ENCODE measurements at regions not wholly inside any gene's neighbourhood (a gene's known extent, or its start where the extent isn't known, plus 50 kb on each side); places are given as distances from the start of the nearest gene placed in this dataset.

- H3K9me3 Mint-ChIP-seq: no peaks in the 10 kb centered on the region
- H3K4me3 Mint-ChIP-seq: no peak overlapping the region
- H3K36me3 Mint-ChIP-seq (ENCODE audit: low read depth): no peaks in the 10 kb centered on the region
- H3K27me3 Mint-ChIP-seq (ENCODE audit: low read depth): no peaks in the 10 kb centered on the region
- H3K27ac Mint-ChIP-seq (ENCODE audit: unreplicated experiment): no peak overlapping the region
- TF ChIP-seq CTCF (conservative IDR thresholded peaks at IDR 0.05): no peak
- no peak for DNase-seq (ENCODE audit: low read depth, low spot score)
- H3K4me1 Mint-ChIP-seq: no peaks in the 10 kb centered on the region
Observed at GRCh38 chr6:98593676-98594075, 240.7 kb upstream of the POU3F2 start.

- Mint-ChIP-seq H3K27me3 (ENCODE audit: low read depth) (no peaks in the 10 kb centered on the region), H3K27ac (ENCODE audit: unreplicated experiment) (peak overlapping the region; percentile 17), H3K9me3 (peaks cover 2% of the 10 kb centered on the region), H3K4me1 (peaks cover 14% of the 10 kb centered on the region), H3K36me3 (ENCODE audit: low read depth) (no peaks in the 10 kb centered on the region), H3K4me3 (no peak overlapping the region)
- no peak for DNase-seq (ENCODE audit: low read depth, low spot score)
- TF ChIP-seq CTCF (conservative IDR thresholded peaks at IDR 0.05): no peak
Observed at GRCh38 chr6:98601716-98602115, 232.7 kb upstream of the POU3F2 start.

- H3K27me3 Mint-ChIP-seq (ENCODE audit: low read depth): no peaks in the 10 kb centered on the region
- H3K4me3 Mint-ChIP-seq: no peak overlapping the region
- peaks cover 13% of the 10 kb centered on the region for H3K9me3 Mint-ChIP-seq
- no peak overlapping the region for H3K27ac Mint-ChIP-seq (ENCODE audit: unreplicated experiment)
- peaks cover 9% of the 10 kb centered on the region for H3K36me3 Mint-ChIP-seq (ENCODE audit: low read depth)
- no peak for TF ChIP-seq CTCF (conservative IDR thresholded peaks at IDR 0.05)
- no peak for DNase-seq (ENCODE audit: low read depth, low spot score)
- peaks cover 13% of the 10 kb centered on the region for H3K4me1 Mint-ChIP-seq
Observed at GRCh38 chr6:98605705-98606104, 228.7 kb upstream of the POU3F2 start.

DNA sequence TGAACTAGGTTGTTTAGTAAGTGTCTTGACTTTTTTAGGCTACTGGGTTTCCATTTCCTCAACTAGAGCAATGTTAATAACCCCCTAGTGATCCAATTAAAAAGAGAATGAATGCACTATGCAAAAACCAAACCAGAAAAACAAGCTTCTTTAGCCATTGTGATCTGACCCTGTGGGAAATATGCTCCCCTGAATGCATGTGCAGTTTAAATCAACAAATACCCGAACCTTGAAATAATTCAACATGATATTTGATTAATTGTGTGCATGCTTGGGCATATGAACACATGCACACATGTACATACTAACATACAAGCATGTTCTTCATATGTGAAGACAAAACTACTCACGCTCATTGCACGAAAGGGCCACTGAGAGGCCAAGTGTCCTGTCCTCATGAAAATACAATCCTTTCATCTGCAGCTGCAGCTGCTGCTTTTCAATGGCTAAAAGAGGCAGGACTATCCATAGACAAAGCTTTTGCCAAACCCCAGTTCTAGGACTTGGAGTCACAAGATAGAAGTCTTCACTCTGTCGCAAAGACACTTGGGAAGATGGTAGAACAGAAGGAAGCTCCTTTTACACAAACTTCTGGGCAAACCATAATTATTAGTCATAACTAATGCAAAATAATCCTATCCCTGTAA is 207.1 kb upstream of the POU3F2 start:
- no peak for TF ChIP-seq CTCF (conservative IDR thresholded peaks at IDR 0.05)
- Mint-ChIP-seq H3K36me3 (ENCODE audit: low read depth) (no peaks in the 10 kb centered on the region), H3K27ac (ENCODE audit: unreplicated experiment) (no peak overlapping the region), H3K27me3 (ENCODE audit: low read depth) (no peaks in the 10 kb centered on the region), H3K9me3 (no peaks in the 10 kb centered on the region), H3K4me1 (peaks cover 45% of the 10 kb centered on the region), H3K4me3 (peak overlapping the region; percentile 39)
- DNase-seq (ENCODE audit: low read depth, low spot score): no peak

- Mint-ChIP-seq H3K9me3 (no peaks in the 10 kb centered on the region), H3K36me3 (ENCODE audit: low read depth) (no peaks in the 10 kb centered on the region), H3K4me3 (no peak overlapping the region), H3K27ac (ENCODE audit: unreplicated experiment) (peak overlapping the region; percentile 69), H3K4me1 (peaks cover 83% of the 10 kb centered on the region), H3K27me3 (ENCODE audit: low read depth) (no peaks in the 10 kb centered on the region)
- TF ChIP-seq CTCF (conservative IDR thresholded peaks at IDR 0.05): no peak
- no peak for DNase-seq (ENCODE audit: low read depth, low spot score)
Observed at GRCh38 chr6:98633886-98634285, 200.5 kb upstream of the POU3F2 start.
